WTC11 (cell line): ENCODE measurements at regions not wholly inside any gene's neighbourhood (a gene's known extent, or its start where the extent isn't known, plus 50 kb on each side); places are given as distances from the start of the nearest gene placed in this dataset.

Source experiments
- CBFB ChIP-seq: sonication (generic); formaldehyde crosslinking; IDR thresholded peaks from 2 replicates; pipeline ENCODE4 v1.8.1; 2022; ENCODE audit warnings: mild to moderate bottlenecking, low read depth, missing genetic modification reagents
- ETV6 ChIP-seq: sonication (generic); formaldehyde crosslinking; IDR thresholded peaks from 2 replicates; pipeline ENCODE4 v1.8.1; 2022; ENCODE audit warnings: mild to moderate bottlenecking, missing genetic modification reagents
- FOXJ3 ChIP-seq: sonication (generic); formaldehyde crosslinking; IDR thresholded peaks from 2 replicates; pipeline ENCODE4 v1.9.0; 2021; ENCODE audit warnings: missing genetic modification reagents, mild to moderate bottlenecking, borderline replicate concordance
- FOXP1 ChIP-seq: sonication (generic); formaldehyde crosslinking; IDR thresholded peaks from 2 replicates; pipeline ENCODE4 v1.8.0; 2022; ENCODE audit warnings: missing genetic modification reagents, mild to moderate bottlenecking, moderate library complexity, borderline replicate concordance
- HMGXB4 ChIP-seq: sonication (generic); formaldehyde crosslinking; IDR thresholded peaks from 2 replicates; pipeline ENCODE4 v1.8.1; 2023; ENCODE audit warnings: mild to moderate bottlenecking, moderate library complexity, missing genetic modification reagents
- NR3C1 ChIP-seq: sonication (generic); formaldehyde crosslinking; conservative IDR thresholded peaks from 2 replicates; pipeline ENCODE4 v1.8.1; 2023; ENCODE audit warnings: low read depth, mild to moderate bottlenecking, missing genetic modification reagents
- SP1 ChIP-seq: sonication (generic); formaldehyde crosslinking; conservative IDR thresholded peaks from 2 replicates; pipeline ENCODE4 v1.8.1; 2022; ENCODE audit warnings: missing genetic modification reagents
- USF2 ChIP-seq: sonication (generic); formaldehyde crosslinking; IDR thresholded peaks from 2 replicates; pipeline ENCODE4 v1.8.1; 2023; ENCODE audit warnings: mild to moderate bottlenecking, missing genetic modification reagents, moderate library complexity
- TF ChIP-seq, protein P1 (sequence below): fragments of 200-600 bp; IDR thresholded peaks from 2 replicates; pipeline ENCODE4 v1.8.0; 2022; ENCODE audit warnings: antibody characterized with exemption
- TF ChIP-seq, protein P2 (sequence below): sonication (generic); formaldehyde crosslinking; IDR thresholded peaks from 2 replicates; pipeline ENCODE4 v1.8.0; 2022; ENCODE audit warnings: mild to moderate bottlenecking, missing genetic modification reagents

GRCh38 chr9:85117831-85118230, 448.3 kb downstream of the NTRK2 start:
- TF ChIP-seq, protein P1, sequence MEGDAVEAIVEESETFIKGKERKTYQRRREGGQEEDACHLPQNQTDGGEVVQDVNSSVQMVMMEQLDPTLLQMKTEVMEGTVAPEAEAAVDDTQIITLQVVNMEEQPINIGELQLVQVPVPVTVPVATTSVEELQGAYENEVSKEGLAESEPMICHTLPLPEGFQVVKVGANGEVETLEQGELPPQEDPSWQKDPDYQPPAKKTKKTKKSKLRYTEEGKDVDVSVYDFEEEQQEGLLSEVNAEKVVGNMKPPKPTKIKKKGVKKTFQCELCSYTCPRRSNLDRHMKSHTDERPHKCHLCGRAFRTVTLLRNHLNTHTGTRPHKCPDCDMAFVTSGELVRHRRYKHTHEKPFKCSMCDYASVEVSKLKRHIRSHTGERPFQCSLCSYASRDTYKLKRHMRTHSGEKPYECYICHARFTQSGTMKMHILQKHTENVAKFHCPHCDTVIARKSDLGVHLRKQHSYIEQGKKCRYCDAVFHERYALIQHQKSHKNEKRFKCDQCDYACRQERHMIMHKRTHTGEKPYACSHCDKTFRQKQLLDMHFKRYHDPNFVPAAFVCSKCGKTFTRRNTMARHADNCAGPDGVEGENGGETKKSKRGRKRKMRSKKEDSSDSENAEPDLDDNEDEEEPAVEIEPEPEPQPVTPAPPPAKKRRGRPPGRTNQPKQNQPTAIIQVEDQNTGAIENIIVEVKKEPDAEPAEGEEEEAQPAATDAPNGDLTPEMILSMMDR, result no peak
- TF ChIP-seq USF2 (CRISPR knock-in tag) (no peak), NR3C1 (CRISPR knock-in tag) (no peak), FOXP1 (CRISPR knock-in tag) (no peak), FOXJ3 (CRISPR knock-in tag) (no peak), SP1 (CRISPR knock-in tag) (no peak), CBFB (CRISPR knock-in tag) (no peak), HMGXB4 (CRISPR knock-in tag) (no peak), ETV6 (CRISPR knock-in tag) (no peak)
- TF ChIP-seq, protein P2, sequence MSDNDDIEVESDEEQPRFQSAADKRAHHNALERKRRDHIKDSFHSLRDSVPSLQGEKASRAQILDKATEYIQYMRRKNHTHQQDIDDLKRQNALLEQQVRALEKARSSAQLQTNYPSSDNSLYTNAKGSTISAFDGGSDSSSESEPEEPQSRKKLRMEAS (CRISPR knock-in tag), result no peak
